GM21576 (cell line): ENCODE measurements at regions not wholly inside any gene's neighbourhood (a gene's known extent, or its start where the extent isn't known, plus 50 kb on each side); places are given as distances from the start of the nearest gene placed in this dataset.

ENCODE experiments used
- ATAC-seq: cut with Tn5 transposase; IDR thresholded peaks from one replicate; pipeline ENCODE4 v1.9.1; 2021; ENCODE audit warnings: mild to moderate bottlenecking, moderate library complexity; ENCODE audit not compliant: unreplicated experiment

GRCh38 chr1:101153692-101154091, 83.1 kb upstream of the S1PR1 start:
- no peak for ATAC-seq

- no peak for ATAC-seq
These were observed 84.2 kb upstream of the S1PR1 start for GRCh38 chr1:101152633-101153032.

- no peak for ATAC-seq
These were observed 85.5 kb upstream of the S1PR1 start for GRCh38 chr1:101151286-101151685.

- ATAC-seq: no peak
These were observed 86.1 kb upstream of the S1PR1 start for GRCh38 chr1:101150670-101151069.

- no peak for ATAC-seq
These were observed 86.6 kb upstream of the S1PR1 start for GRCh38 chr1:101150266-101150665.

GRCh38 chr1:101148980-101149379, 87.8 kb upstream of the S1PR1 start:
- ATAC-seq: no peak

GRCh38 chr1:101147381-101147780, 89.4 kb upstream of the S1PR1 start:
- no peak for ATAC-seq

GRCh38 chr1:101145449-101145820, 91.4 kb upstream of the S1PR1 start:
- no peak for ATAC-seq

GRCh38 chr1:101144671-101145448, 92.0 kb upstream of the S1PR1 start:
- no peak for ATAC-seq

- no peak for ATAC-seq
These were observed 94.6 kb upstream of the S1PR1 start for GRCh38 chr1:101142244-101142643.

- ATAC-seq: no peak
These were observed 95.4 kb upstream of the S1PR1 start for GRCh38 chr1:101141376-101141775.

GRCh38 chr1:101139821-101140718, 96.7 kb upstream of the S1PR1 start:
- ATAC-seq: no peak

- ATAC-seq: no peak
These were observed 97.7 kb upstream of the S1PR1 start for GRCh38 chr1:101139130-101139529.

GRCh38 chr1:101137144-101138126, 99.4 kb upstream of the S1PR1 start:
- peak; percentile 35 for ATAC-seq

GRCh38 chr1:101136739-101137138, 100.1 kb upstream of the S1PR1 start:
- peak; percentile 77 for ATAC-seq

- ATAC-seq: no peak
These were observed 100.5 kb upstream of the S1PR1 start for GRCh38 chr1:101136271-101136670.

- no peak for ATAC-seq
These were observed 101.3 kb upstream of the S1PR1 start for GRCh38 chr1:101135526-101135925.

- ATAC-seq: no peak
These were observed 105.5 kb upstream of the S1PR1 start for GRCh38 chr1:101131239-101131843.

- ATAC-seq: no peak
These were observed 105.1 kb upstream of the DPH5 start for GRCh38 chr1:101130673-101131072.

- no peak for ATAC-seq
These were observed 103.3 kb upstream of the DPH5 start for GRCh38 chr1:101128846-101129245.
